Suprapubic skin (tissue), 4 donors: ENCODE measurements at regions not wholly inside any gene's neighbourhood (a gene's known extent, or its start where the extent isn't known, plus 50 kb on each side); places are given as distances from the start of the nearest gene placed in this dataset.

Source experiments
- DNase-seq, 2 donors: peaks; one replicate each; pipeline ENCODE4 v3.0.0-alpha.2; 2019; ENCODE audit warnings: low spot score in 2 of 2
- H3K27ac ChIP-seq: fragments of 200-600 bp; sonication (generic); one replicate; pipeline ENCODE4 v1.5.1; 2019
- H3K27me3 ChIP-seq: fragments of 200-600 bp; sonication (generic); one replicate; pipeline ENCODE4 v1.5.1; 2019
- H3K36me3 ChIP-seq: fragments of 200-600 bp; sonication (generic); one replicate; pipeline ENCODE4 v1.5.1; 2019
- H3K4me1 ChIP-seq: fragments of 200-600 bp; sonication (generic); one replicate; pipeline ENCODE4 v1.5.1; 2019
- H3K4me3 ChIP-seq: fragments of 200-600 bp; sonication (generic); one replicate; pipeline ENCODE4 v1.5.1; 2019; ENCODE audit warnings: mild to moderate bottlenecking
- H3K9me3 ChIP-seq: fragments of 200-600 bp; sonication (generic); one replicate; pipeline ENCODE4 v1.5.1; 2019
- EP300 ChIP-seq: sonication (generic); formaldehyde crosslinking; IDR thresholded peaks from one replicate; pipeline ENCODE4 v1.6.1; 2017; ENCODE audit warnings: antibody characterized with exemption
- POLR2A ChIP-seq, 2 donors: fragments of 450-650 bp; IDR thresholded peaks; one replicate each; pipeline ENCODE4 v1.6.1; 2017; ENCODE audit warnings: antibody characterized with exemption in 2 of 2, mild to moderate bottlenecking in 2 of 2, moderate library complexity in 2 of 2
- POLR2AphosphoS5 ChIP-seq, 3 donors: sonication (generic); formaldehyde crosslinking; IDR thresholded peaks; one replicate each; pipeline ENCODE4 v1.6.1; 2017; ENCODE audit warnings: antibody characterized with exemption in 3 of 3
- WGBS: methylation state at CpG from one replicate; pipeline ENCODE4 v1.1.5; 2018; 5-methylcytosine and 5-hydroxymethylcytosine counted together
- TF ChIP-seq, protein P1 (sequence below), 2 donors: fragments of 200-600 bp in 1 of 2; fragments of 450-650 bp in 1 of 2; sonication (generic) in 1 of 2; IDR thresholded peaks; one replicate each; pipeline ENCODE4 v1.5.1; 2016 to 2019; ENCODE audit warnings: antibody characterized with exemption in 2 of 2, mild to moderate bottlenecking in 1 of 2, moderate library complexity in 1 of 2

DNA sequence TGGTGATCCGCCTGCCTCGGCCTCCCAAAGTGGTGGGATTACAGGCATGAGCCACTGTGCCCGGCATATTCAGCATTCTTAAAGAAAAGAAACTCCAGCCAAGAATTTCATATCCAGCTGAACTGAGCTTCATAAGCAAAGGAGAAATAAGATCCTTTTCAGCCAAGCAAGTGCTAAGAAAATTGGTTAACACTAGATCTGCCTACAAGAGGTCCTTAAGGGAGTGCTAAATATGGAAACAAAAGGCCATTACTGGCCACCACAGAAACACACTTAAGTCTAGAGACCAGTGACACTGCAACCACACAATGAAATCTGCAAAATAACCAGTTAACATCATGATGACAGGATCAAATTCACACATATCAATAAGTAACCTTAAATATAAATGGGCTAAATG is 331.5 kb downstream of the MAN2A1 start:
- DNase-seq: no peak
- Histone ChIP-seq H3K27ac (no peak overlapping the region), H3K4me3 (no peak overlapping the region), H3K4me1 (no peaks in the 10 kb centered on the region), H3K27me3 (no peaks in the 10 kb centered on the region), H3K9me3 (no peaks in the 10 kb centered on the region), H3K36me3 (no peaks in the 10 kb centered on the region)
- WGBS: 96% methylated on average over 3 of the region's 3 CpGs
- TF ChIP-seq POLR2A (IDR thresholded peaks at IDR 0.05) (no peak), EP300 (no peak), POLR2AphosphoS5 (IDR thresholded peaks at IDR 0.05) (no peak)
- TF ChIP-seq, protein P1, sequence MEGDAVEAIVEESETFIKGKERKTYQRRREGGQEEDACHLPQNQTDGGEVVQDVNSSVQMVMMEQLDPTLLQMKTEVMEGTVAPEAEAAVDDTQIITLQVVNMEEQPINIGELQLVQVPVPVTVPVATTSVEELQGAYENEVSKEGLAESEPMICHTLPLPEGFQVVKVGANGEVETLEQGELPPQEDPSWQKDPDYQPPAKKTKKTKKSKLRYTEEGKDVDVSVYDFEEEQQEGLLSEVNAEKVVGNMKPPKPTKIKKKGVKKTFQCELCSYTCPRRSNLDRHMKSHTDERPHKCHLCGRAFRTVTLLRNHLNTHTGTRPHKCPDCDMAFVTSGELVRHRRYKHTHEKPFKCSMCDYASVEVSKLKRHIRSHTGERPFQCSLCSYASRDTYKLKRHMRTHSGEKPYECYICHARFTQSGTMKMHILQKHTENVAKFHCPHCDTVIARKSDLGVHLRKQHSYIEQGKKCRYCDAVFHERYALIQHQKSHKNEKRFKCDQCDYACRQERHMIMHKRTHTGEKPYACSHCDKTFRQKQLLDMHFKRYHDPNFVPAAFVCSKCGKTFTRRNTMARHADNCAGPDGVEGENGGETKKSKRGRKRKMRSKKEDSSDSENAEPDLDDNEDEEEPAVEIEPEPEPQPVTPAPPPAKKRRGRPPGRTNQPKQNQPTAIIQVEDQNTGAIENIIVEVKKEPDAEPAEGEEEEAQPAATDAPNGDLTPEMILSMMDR (IDR thresholded peaks at IDR 0.05): no peak

DNA sequence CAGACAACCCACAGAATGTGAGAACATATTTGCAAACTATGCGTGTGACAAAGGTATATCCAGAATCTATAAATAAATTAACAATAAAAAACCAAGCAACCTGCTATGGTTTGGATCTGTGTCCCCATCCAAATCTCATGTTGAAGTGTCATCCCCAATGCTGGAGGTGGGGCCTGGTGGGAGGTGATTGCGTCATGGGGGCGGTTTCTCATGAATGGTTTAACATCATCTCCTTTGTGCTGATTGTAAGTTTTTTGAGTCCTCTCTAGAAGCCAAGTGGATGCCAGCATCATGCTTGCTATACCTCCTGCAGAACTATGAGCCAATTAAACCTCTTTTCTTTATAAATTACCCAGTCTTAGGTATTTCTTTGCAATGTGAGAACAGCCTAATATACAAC is 335.4 kb downstream of the MAN2A1 start:
- Histone ChIP-seq H3K9me3 (no peaks in the 10 kb centered on the region), H3K36me3 (no peaks in the 10 kb centered on the region)

DNA sequence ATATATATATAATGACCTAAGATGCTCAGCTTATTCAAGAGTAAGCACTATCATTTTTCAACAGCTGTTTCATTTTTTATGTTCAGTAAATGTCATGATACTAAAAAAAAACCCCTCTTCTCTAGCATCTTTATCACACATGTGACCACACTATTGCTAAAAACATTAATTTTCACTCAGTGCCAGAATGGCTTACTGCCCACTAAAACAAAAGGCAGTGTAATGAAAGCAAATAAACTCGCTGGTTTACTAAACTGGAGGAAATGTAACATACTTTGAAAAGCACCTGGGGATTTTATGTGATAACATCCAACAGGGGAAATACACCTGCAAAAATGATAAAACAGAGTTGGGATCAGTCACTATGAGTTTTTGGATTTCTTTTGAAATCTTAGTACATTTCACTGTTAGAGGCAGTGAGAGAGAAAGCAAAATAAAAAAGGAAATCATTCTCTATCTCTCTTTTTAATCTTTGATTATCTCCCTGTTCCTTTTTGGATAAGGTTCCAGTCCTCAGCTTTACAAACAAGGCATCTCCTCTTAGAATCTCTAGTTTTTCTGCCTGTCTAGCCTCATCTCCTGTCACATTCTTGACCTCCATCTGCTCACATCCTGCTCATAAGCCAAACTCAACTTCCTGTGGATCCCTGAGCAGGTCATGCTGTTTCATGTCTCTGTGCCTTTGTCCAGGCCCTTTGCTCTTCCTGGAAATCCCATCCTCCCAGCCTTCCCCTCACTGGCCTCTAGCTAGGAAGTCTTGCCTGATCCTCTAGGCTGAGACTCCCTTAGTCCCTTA is 338.0 kb downstream of the MAN2A1 start:
- no peak for DNase-seq
- Histone ChIP-seq H3K27ac (no peak overlapping the region), H3K4me1 (no peaks in the 10 kb centered on the region), H3K4me3 (no peak overlapping the region), H3K9me3 (no peaks in the 10 kb centered on the region), H3K27me3 (no peaks in the 10 kb centered on the region), H3K36me3 (no peaks in the 10 kb centered on the region)
- TF ChIP-seq POLR2A (IDR thresholded peaks at IDR 0.05) (no peak), EP300 (no peak)
- WGBS: 17% methylated on average over 1 of the region's 1 CpG

More for the DNA sequence above, 335.4 kb downstream of the MAN2A1 start:
- DNase-seq: no peak
- TF ChIP-seq POLR2AphosphoS5 (IDR thresholded peaks at IDR 0.05) (no peak), EP300 (no peak), POLR2A (IDR thresholded peaks at IDR 0.05) (no peak)
- TF ChIP-seq, protein P1 (IDR thresholded peaks at IDR 0.05): no peak
- 95% methylated on average over 3 of the region's 3 CpGs for WGBS
- H3K4me3 ChIP-seq: no peak overlapping the region
- H3K4me1 ChIP-seq: no peaks in the 10 kb centered on the region
- no peak overlapping the region for H3K27ac ChIP-seq
- no peaks in the 10 kb centered on the region for H3K27me3 ChIP-seq

DNA sequence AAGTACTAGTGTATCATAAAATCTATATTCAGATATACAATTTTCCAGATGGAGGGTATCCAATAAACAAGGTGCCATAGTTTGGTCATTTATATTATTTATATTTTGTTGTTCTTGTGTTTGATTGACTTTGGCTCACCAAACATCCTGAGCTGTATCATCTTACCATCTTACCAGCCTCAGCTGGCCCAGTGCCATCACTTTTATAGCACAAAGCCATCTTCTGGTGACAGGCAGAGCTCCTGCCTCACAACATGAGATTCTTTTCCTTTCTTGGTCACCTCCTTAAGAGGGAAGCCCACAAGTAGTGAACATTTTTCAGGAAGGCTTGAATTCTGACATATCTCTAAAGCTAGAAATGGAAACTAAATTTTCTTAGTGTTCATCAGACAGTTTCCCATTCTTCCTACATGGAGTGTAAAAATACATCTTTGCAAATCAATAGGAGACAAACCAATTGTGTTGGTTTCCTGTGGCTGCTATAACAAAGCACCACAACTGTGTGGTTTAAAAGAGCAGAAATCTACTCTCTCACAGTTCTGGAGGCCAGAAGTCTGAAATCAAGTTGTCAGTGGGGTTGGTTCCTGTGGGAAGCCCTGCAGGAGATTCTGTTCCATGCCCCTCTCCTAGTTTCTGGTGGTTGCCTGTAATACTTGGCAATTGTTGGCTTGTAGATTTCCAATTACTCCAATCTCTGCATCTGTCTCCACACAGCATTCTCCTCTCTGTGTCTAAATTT is 341.8 kb downstream of the MAN2A1 start:
- H3K27me3 ChIP-seq: peaks cover 2% of the 10 kb centered on the region
- no peak overlapping the region for H3K4me3 ChIP-seq
- no peak overlapping the region for H3K27ac ChIP-seq
- DNase-seq: no peak
- no peaks in the 10 kb centered on the region for H3K36me3 ChIP-seq
- no peaks in the 10 kb centered on the region for H3K9me3 ChIP-seq
- no peaks in the 10 kb centered on the region for H3K4me1 ChIP-seq
- TF ChIP-seq, protein P1 (IDR thresholded peaks at IDR 0.05): no peak
- no peak for TF ChIP-seq EP300
- TF ChIP-seq POLR2A (IDR thresholded peaks at IDR 0.05): no peak
- TF ChIP-seq POLR2AphosphoS5 (IDR thresholded peaks at IDR 0.05): no peak

DNA sequence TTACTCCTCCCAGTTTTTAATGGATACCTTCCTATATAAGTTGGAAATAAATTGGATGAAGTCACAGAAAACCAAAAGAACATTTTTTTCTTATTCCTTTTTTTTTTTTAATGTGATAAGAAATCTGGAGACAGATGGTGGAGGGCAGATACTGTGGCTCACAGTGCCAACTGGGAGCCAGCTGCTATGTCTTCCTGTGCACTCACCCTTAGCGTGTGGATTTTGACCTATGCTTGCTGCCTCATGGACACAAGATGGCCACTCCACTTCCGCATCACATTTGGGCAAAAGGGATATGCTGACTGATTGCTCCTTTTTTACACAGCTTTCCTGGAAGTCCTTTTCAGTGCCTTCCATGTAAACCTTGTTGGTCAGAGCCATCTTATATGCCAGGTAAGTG is 342.6 kb downstream of the MAN2A1 start:
- no peak overlapping the region for H3K4me3 ChIP-seq
- 87% methylated on average over 2 of the region's 2 CpGs for WGBS
- H3K27me3 ChIP-seq: peaks cover 2% of the 10 kb centered on the region
- no peak for DNase-seq
- no peaks in the 10 kb centered on the region for H3K9me3 ChIP-seq
- TF ChIP-seq POLR2A (IDR thresholded peaks at IDR 0.05) (no peak), POLR2AphosphoS5 (IDR thresholded peaks at IDR 0.05) (no peak), EP300 (no peak)
- TF ChIP-seq, protein P1 (IDR thresholded peaks at IDR 0.05): no peak
- H3K4me1 ChIP-seq: no peaks in the 10 kb centered on the region
- H3K27ac ChIP-seq: no peak overlapping the region
- H3K36me3 ChIP-seq: no peaks in the 10 kb centered on the region
